ENCODE measurements at regions not wholly inside any gene's neighbourhood (a gene's known extent, or its start where the extent isn't known, plus 50 kb on each side); places are given as distances from the start of the nearest gene placed in this dataset.

- TF ChIP-seq TAF1 (IDR thresholded peaks at IDR 0.05; ENCODE audit: low read depth, low read length) (no peak), POLR2A (IDR thresholded peaks at IDR 0.05; ENCODE audit: low read depth, low read length) (no peak), SPI1 (IDR thresholded peaks at IDR 0.05; ENCODE audit: low read depth, low read length) (no peak), POLR2AphosphoS5 (IDR thresholded peaks at IDR 0.05; ENCODE audit: low read depth, low read length) (no peak), PAX5 (IDR thresholded peaks at IDR 0.05; ENCODE audit: insufficient read depth, low read length, severe bottlenecking) (no peak)
Observed at GRCh38 chr19:28519952-28520861, 692.7 kb downstream of the UQCRFS1 start.

Data from GM12891 (cell line).